HepG2 (cell line): ENCODE measurements at regions not wholly inside any gene's neighbourhood (a gene's known extent, or its start where the extent isn't known, plus 50 kb on each side); places are given as distances from the start of the nearest gene placed in this dataset.

Experiments
- ATAC-seq: fragments of 200-7000 bp; cut with Tn5 transposase; 3 replicates; pipeline ENCODE4 v1.9.1; 2020; ENCODE audit warnings: mild to moderate bottlenecking, moderate library complexity
- BruUV-seq: library from RNA; stranded (reverse); fragments of 400-500 nt; replicated peaks from 2 replicates; lab custom pipeline; 2021; lab: Mats Ljungman, UMichigan
- CTCF ChIA-PET: fragments of 300-600 bp; formaldehyde crosslinking; extraction: SDS; loops from one replicate; lab custom pipeline; 2021; ENCODE audit warnings: low total read pairs, inconsistent platforms, low intra/inter-chr PET ratio; lab: Yijun Ruan, JAX
- POLR2A ChIA-PET: fragments of 350-600 bp; sonication (Branson Sonifier 250); formaldehyde crosslinking; loops from one replicate; lab custom pipeline; 2020; ENCODE audit warnings: antibody characterized with exemption, inconsistent platforms; lab: Yijun Ruan, JAX
- DNase-seq: peaks from one replicate; pipeline ENCODE4 v3.0.0-alpha.2; 2015; ENCODE audit warnings: low spot score
- FAIRE-seq: peaks from 3 replicates; lab custom pipeline; 2011; peaks lifted over from hg19 to GRCh38; lab: Jason Lieb, UNC
- H2AFZ ChIP-seq: one replicate; pipeline ENCODE4 v1.6.1; 2011; ENCODE audit warnings: low read length, inconsistent platforms
- H3K27ac ChIP-seq: fragments of 300-600 bp; 3 replicates; pipeline ENCODE4 v1.8.0; 2011; ENCODE audit warnings: mixed run types, mild to moderate bottlenecking, mixed read lengths, low read length, inconsistent platforms; ENCODE audit not compliant: insufficient read depth; ENCODE audit errors: extremely low read length
- H3K27me3 ChIP-seq, 2 experiments: fragments of 200-600 bp in 1 of 2; 2 replicates in 1 of 2; 3 replicates in 1 of 2; pipeline versions ENCODE4 v1.6.0 to v1.8.0; 2011; ENCODE audit warnings: low read length in 2 of 2, mild to moderate bottlenecking in 2 of 2, moderate library complexity in 2 of 2, inconsistent platforms in 1 of 2; ENCODE audit not compliant: insufficient read depth in 2 of 2, control insufficient read depth in 1 of 2
- H3K36me3 ChIP-seq, 2 experiments: fragments of 200-600 bp in 1 of 2; replicated peaks in 1 of 2; 2 replicates in 1 of 2; 3 replicates in 1 of 2; pipeline versions ENCODE4 v1.5.1 to v1.8.0; 2011; ENCODE audit warnings: low read length in 2 of 2, inconsistent platforms in 1 of 2; ENCODE audit not compliant: insufficient read depth in 2 of 2, control insufficient read depth in 1 of 2
- H3K4me1 ChIP-seq: 2 replicates; pipeline ENCODE4 v1.5.1; 2012; ENCODE audit warnings: low read length, inconsistent platforms; ENCODE audit not compliant: insufficient read depth
- H3K4me2 ChIP-seq: 2 replicates; pipeline ENCODE4 v1.6.0; 2011; ENCODE audit warnings: low read depth, low read length, inconsistent platforms
- H3K4me3 ChIP-seq, 3 experiments: fragments of 200-600 bp in 1 of 3; sonication (generic), shearing (Covaris generic) in 1 of 3; replicated peaks in 1 of 3; 2 replicates each; pipeline ENCODE4 v1.5.1; 2011 to 2016; ENCODE audit warnings: low read length in 3 of 3, inconsistent platforms in 2 of 3, low read depth in 2 of 3, mild to moderate bottlenecking in 2 of 3, control low read depth in 1 of 3, mixed read lengths in 1 of 3; ENCODE audit not compliant: insufficient read depth in 1 of 3
- H3K79me2 ChIP-seq: one replicate; pipeline ENCODE4 v1.6.1; 2011; ENCODE audit warnings: low read length, inconsistent platforms; ENCODE audit not compliant: insufficient read depth
- H3K9ac ChIP-seq: 2 replicates; pipeline ENCODE4 v1.6.0; 2011; ENCODE audit warnings: mild to moderate bottlenecking, low read depth, low read length, inconsistent platforms; ENCODE audit not compliant: insufficient read depth
- H3K9me3 ChIP-seq: 2 replicates; pipeline ENCODE4 v1.5.1; 2012; ENCODE audit warnings: mild to moderate bottlenecking, low read length
- H4K20me1 ChIP-seq: 2 replicates; pipeline ENCODE4 v1.6.0; 2011; ENCODE audit warnings: inconsistent platforms, mild to moderate bottlenecking, low read length, moderate library complexity; ENCODE audit not compliant: insufficient read depth
- CHD4 ChIP-seq: fragments of 200-600 bp; sonication (generic); IDR thresholded peaks from 2 replicates; pipeline ENCODE4 v1.7.0; 2017; ENCODE audit warnings: mild to moderate bottlenecking, low read length, borderline replicate concordance
- E2F5 ChIP-seq: sonication (generic); formaldehyde crosslinking; conservative IDR thresholded peaks from 2 replicates; pipeline ENCODE4 v1.4.0; 2020; ENCODE audit warnings: missing genetic modification reagents
- ELF3 ChIP-seq: IDR thresholded peaks from 2 replicates; pipeline ENCODE4 v1.6.1; 2016; ENCODE audit warnings: missing genetic modification reagents, missing compliant biosample characterization
- HOXA3 ChIP-seq: sonication (generic); formaldehyde crosslinking; IDR thresholded peaks from 2 replicates; pipeline ENCODE4 v1.5.0; 2020; ENCODE audit warnings: missing genetic modification reagents
- KDM3A ChIP-seq: IDR thresholded peaks from 2 replicates; pipeline ENCODE4 v1.6.1; 2018; ENCODE audit warnings: low read depth, missing compliant biosample characterization
- KMT2A ChIP-seq: sonication (generic); formaldehyde crosslinking; IDR thresholded peaks from 2 replicates; pipeline ENCODE4 v1.4.0; 2020; ENCODE audit warnings: missing genetic modification reagents
- NR2F6 ChIP-seq, 2 experiments: IDR thresholded peaks; 2 replicates each; pipeline ENCODE4 v1.6.1; 2016; ENCODE audit warnings: antibody characterized with exemption in 1 of 2, mild to moderate bottlenecking in 1 of 2
- PAWR ChIP-seq: sonication (generic); formaldehyde crosslinking; IDR thresholded peaks from 2 replicates; pipeline ENCODE4 v1.4.0; 2020; ENCODE audit warnings: missing genetic modification reagents, mild to moderate bottlenecking, borderline replicate concordance
- SIX1 ChIP-seq: sonication (generic); formaldehyde crosslinking; IDR thresholded peaks from 2 replicates; pipeline ENCODE4 v1.4.0; 2020; ENCODE audit warnings: missing genetic modification reagents, borderline replicate concordance
- TEAD2 ChIP-seq: sonication (generic); formaldehyde crosslinking; IDR thresholded peaks from 2 replicates; pipeline ENCODE4 v1.9.0; 2021; ENCODE audit warnings: missing genetic modification reagents
- ZFP1 ChIP-seq: IDR thresholded peaks from 2 replicates; pipeline ENCODE4 v1.6.1; 2016
- ZMYM2 ChIP-seq: sonication (generic); formaldehyde crosslinking; IDR thresholded peaks from 2 replicates; pipeline ENCODE4 v1.8.0; 2022; ENCODE audit warnings: mild to moderate bottlenecking, missing genetic modification reagents
- ZNF264 ChIP-seq: sonication (generic); formaldehyde crosslinking; IDR thresholded peaks from 2 replicates; pipeline ENCODE4 v1.4.0; 2020; ENCODE audit warnings: missing genetic modification reagents
- ZNF564 ChIP-seq: sonication (generic); formaldehyde crosslinking; IDR thresholded peaks from 2 replicates; pipeline ENCODE4 v1.8.1; 2023; ENCODE audit warnings: mild to moderate bottlenecking, missing genetic modification reagents
- ZNF724P ChIP-seq: sonication (generic); formaldehyde crosslinking; IDR thresholded peaks from 2 replicates; pipeline ENCODE4 v1.8.0; 2022; ENCODE audit warnings: missing genetic modification reagents, borderline replicate concordance
- ZNF746 ChIP-seq: sonication (generic); formaldehyde crosslinking; IDR thresholded peaks from 2 replicates; pipeline ENCODE4 v1.8.0; 2022; ENCODE audit warnings: mild to moderate bottlenecking, missing genetic modification reagents
- ZNF749 ChIP-seq: sonication (generic); formaldehyde crosslinking; IDR thresholded peaks from 2 replicates; pipeline ENCODE4 v1.8.0; 2022; ENCODE audit warnings: mild to moderate bottlenecking, missing genetic modification reagents, moderate library complexity, borderline replicate concordance
- WGBS: methylation state at CpG from one replicate; pipeline ENCODE4 v1.1.6; 2017; ENCODE audit warnings: low lambda C conversion rate; 5-methylcytosine and 5-hydroxymethylcytosine counted together
- in situ Hi-C: cut with HindIII; loops from 2 replicates; pipeline ENCODE4 v1.10.0; 2017; ENCODE audit warnings: low pct_unique_long_range_greater_than_20kb; ENCODE audit not compliant: extremely low pct_ligation_motif_present
- intact Hi-C: fragments of 100-400 bp; cut with micrococcal nuclease; formaldehyde crosslinking; loops from one replicate; pipeline ENCODE4 v1.10.0; 2022; ENCODE audit not compliant: unreplicated experiment
- TF ChIP-seq, protein P1 (sequence below): sonication (generic); formaldehyde crosslinking; conservative IDR thresholded peaks from 2 replicates; pipeline ENCODE4 v1.4.0; 2020; ENCODE audit warnings: missing genetic modification reagents
- TF ChIP-seq, protein P2 (sequence below): sonication (generic); formaldehyde crosslinking; IDR thresholded peaks from 2 replicates; pipeline ENCODE4 v1.8.0; 2023; ENCODE audit warnings: mild to moderate bottlenecking, missing genetic modification reagents
- TF ChIP-seq, protein P3 (sequence below): sonication (generic); formaldehyde crosslinking; IDR thresholded peaks from 2 replicates; pipeline ENCODE4 v1.5.1; 2020; ENCODE audit warnings: missing genetic modification reagents, mild to moderate bottlenecking, borderline replicate concordance

DNA sequence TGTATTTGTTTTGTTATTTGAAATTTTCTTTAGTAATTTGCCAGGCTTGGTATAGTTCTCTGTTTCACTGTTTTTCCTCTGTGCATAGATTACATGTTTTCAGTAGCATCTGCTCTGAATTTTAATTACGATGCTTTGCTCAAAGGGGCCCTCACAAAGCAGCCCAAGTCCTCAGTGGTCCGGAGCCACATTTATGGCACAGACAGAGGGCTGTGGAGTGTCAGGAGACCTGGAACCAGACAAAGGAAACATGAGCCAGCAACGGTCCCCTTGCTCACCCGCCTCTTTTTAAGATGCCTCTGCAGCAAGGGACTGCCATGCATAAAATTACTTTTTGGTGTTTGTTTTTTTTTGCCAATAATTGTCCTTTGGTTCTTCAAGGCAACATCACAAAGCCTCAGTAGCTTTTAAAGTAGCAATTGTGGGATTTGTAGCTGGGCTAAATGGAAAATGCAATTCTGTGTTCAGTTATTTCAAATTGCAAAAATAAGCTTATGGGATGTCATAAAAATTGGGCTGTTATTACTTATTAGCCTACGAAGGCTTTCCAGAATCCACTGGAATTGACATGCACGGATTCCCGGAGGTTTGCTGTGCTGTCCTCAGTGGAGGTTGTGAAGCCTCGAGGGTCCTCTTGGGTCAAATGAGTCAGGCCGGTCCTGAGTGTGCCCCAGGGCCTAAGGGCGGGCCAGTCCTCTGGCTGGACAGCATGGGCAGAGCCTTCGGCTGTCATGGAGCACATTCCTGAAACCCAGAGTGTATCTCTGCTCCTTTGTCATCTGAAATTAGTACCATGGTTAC lies 422.8 kb downstream of the GLRX3 start:
- no TSS peak for BruUV-seq
- H4K20me1 ChIP-seq: 0 out of 2 replicates have a peak, but pooled peaks cover 5% of the 10 kb centered on the region
- no peaks in the 10 kb centered on the region for H3K9me3 ChIP-seq
- no peak overlapping the region for H3K4me2 ChIP-seq
- no peak overlapping the region for H3K4me3 ChIP-seq
- in situ Hi-C loops: no loop called here
- ChIA-PET POLR2A (no interaction called here), CTCF (no interaction called here)
- H3K9ac ChIP-seq: no peak overlapping the region
- ATAC-seq: no peak
- H2AFZ ChIP-seq: no peak overlapping the region
- no peak overlapping the region for H3K27ac ChIP-seq
- no peak for FAIRE-seq
- H3K27me3 ChIP-seq: peaks cover 0 to 15% of the 10 kb centered on the region in 2 experiments; a peak in 2 of 5 replicates
- intact Hi-C loops: no loop called here
- WGBS: 8% methylated on average over 10 of the region's 11 CpGs
- no peak for DNase-seq
- no peaks in the 10 kb centered on the region for H3K36me3 ChIP-seq
- no peaks in the 10 kb centered on the region for H3K79me2 ChIP-seq
- H3K4me1 ChIP-seq: no peaks in the 10 kb centered on the region
- TF ChIP-seq ZNF749 (no peak), KDM3A (CRISPR knock-in tag) (no peak), PAWR (CRISPR knock-in tag) (no peak), ZNF746 (no peak), E2F5 (CRISPR knock-in tag) (no peak), ZNF564 (CRISPR knock-in tag) (no peak), CHD4 (no peak), ZFP1 (CRISPR knock-in tag) (no peak), HOXA3 (CRISPR knock-in tag) (no peak), KMT2A (CRISPR knock-in tag) (no peak), TEAD2 (no peak), ZNF264 (CRISPR knock-in tag) (no peak), ZNF724P (CRISPR knock-in tag) (no peak), ELF3 (no peak), ZMYM2 (CRISPR knock-in tag) (no peak), SIX1 (CRISPR knock-in tag) (no peak), NR2F6 (IDR thresholded peaks at IDR 0.05) (no peak), NR2F6 (CRISPR knock-in tag; IDR thresholded peaks at IDR 0.05) (no peak)
- TF ChIP-seq, protein P1, sequence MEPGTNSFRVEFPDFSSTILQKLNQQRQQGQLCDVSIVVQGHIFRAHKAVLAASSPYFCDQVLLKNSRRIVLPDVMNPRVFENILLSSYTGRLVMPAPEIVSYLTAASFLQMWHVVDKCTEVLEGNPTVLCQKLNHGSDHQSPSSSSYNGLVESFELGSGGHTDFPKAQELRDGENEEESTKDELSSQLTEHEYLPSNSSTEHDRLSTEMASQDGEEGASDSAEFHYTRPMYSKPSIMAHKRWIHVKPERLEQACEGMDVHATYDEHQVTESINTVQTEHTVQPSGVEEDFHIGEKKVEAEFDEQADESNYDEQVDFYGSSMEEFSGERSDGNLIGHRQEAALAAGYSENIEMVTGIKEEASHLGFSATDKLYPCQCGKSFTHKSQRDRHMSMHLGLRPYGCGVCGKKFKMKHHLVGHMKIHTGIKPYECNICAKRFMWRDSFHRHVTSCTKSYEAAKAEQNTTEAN: no peak
- TF ChIP-seq, protein P2, sequence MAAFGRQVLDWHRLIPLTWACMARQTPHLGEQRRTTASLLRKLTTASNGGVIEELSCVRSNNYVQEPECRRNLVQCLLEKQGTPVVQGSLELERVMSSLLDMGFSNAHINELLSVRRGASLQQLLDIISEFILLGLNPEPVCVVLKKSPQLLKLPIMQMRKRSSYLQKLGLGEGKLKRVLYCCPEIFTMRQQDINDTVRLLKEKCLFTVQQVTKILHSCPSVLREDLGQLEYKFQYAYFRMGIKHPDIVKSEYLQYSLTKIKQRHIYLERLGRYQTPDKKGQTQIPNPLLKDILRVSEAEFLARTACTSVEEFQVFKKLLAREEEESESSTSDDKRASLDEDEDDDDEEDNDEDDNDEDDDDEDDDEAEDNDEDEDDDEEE: no peak
- TF ChIP-seq, protein P3, sequence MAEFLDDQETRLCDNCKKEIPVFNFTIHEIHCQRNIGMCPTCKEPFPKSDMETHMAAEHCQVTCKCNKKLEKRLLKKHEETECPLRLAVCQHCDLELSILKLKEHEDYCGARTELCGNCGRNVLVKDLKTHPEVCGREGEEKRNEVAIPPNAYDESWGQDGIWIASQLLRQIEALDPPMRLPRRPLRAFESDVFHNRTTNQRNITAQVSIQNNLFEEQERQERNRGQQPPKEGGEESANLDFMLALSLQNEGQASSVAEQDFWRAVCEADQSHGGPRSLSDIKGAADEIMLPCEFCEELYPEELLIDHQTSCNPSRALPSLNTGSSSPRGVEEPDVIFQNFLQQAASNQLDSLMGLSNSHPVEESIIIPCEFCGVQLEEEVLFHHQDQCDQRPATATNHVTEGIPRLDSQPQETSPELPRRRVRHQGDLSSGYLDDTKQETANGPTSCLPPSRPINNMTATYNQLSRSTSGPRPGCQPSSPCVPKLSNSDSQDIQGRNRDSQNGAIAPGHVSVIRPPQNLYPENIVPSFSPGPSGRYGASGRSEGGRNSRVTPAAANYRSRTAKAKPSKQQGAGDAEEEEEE (CRISPR knock-in tag): no peak
